HG03280 (cell line): ENCODE measurements at regions not wholly inside any gene's neighbourhood (a gene's known extent, or its start where the extent isn't known, plus 50 kb on each side); places are given as distances from the start of the nearest gene placed in this dataset.

ENCODE experiments used
- ATAC-seq: cut with Tn5 transposase; IDR thresholded peaks from one replicate; pipeline ENCODE4 v1.9.1; 2021; ENCODE audit warnings: mild to moderate bottlenecking, moderate library complexity; ENCODE audit not compliant: unreplicated experiment

DNA sequence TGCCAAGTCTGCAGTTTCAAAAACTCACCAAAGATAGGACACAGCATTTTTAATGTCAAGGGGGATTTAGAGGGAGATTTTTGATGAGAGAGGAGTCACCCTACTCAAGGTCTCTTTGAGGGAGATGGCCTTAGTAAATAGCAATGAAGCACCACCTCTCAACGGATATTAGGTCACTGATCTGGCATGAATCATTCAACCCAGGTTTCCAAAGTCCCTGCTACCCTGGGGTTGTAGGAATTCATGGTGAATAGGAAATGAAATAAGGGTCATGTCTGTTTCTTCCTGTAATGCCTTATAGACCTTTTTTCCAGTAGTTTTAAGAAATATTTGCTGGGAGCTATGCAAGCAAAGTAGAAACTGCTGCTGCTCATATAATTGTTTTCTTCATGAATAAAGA lies 2154.9 kb downstream of the LRRC4C start:
- ATAC-seq = no peak

DNA sequence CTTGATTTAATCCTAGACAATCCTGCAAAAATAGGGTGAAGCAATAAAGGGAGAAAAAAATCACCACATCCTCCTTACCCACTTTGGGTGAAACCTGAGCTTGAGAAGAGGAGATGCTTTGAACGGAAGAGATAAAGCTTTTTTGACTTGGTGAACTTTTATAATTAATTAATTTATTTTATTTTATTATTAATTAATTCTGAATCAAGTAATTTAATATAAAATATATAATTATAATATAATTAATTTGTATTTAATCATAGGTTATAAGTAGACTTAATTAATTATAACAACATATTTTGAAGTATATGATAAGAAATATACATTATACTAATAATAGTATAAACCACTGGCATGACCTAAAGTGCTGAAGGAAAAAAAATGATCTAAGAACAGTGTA lies 2164.8 kb downstream of the LRRC4C start:
- ATAC-seq = no peak

DNA sequence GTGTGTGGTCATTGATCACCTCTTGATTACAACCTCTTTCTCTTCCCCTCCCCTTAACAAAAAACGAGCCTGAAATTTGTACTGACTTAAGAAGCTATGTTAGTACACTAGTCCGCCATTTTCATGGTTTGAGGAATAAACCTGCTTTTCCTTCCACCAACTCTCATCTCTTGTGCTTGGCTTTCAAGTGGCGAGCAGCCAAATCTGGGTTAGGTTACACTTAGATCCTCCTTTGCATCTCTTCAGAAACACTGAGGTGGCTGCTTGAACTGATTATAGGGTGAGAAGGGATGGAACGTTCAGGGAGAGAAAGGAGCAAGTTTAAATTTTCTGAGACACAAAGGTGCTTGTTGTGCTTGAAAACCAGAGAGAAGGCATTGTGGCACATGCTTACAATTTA lies 2171.4 kb downstream of the LRRC4C start:
- ATAC-seq = no peak

DNA sequence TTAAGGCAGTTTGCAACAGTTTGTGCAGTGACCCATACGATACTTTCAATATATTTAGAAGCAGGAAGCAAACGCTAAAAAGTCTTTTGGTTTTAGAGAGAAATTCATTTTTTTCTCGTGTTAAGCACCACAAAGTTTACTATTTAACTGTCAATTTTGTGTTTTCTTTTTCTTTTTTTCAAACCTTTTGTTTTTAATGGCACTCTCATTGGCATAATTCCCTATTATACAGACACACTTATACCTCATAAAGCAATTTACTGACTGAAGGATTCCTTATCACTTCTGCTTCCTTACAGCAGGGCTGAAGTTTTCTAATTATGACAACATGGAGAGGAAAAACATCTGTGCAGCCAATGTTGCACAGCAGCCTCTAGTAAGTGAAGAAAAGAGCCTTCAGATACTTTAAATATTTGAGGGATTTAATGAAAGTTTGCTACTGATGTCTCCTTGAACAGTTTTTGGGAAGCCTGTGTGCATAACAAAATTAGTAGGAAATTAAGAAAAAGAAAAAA lies 2191.2 kb downstream of the LRRC4C start:
- no peak for ATAC-seq

DNA sequence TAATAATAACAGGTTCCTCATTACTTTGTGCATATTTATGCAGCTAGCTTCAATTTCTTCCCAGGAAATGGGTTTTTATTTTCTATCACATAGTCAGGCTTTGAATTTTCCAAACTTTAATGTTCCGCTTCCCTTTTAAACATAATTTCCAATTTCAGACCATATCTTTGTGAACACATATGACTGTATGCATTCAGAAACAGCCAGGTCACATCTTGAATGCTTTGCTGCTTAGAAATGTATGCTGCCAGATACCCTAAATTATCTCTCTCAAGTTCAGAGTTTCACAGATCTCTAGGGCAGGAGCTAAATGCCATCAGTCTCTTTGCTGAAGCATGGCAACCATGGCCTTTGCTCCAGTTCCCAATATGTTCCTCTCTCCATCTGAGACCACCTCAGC lies 2203.8 kb downstream of the LRRC4C start:
- ATAC-seq = no peak

DNA sequence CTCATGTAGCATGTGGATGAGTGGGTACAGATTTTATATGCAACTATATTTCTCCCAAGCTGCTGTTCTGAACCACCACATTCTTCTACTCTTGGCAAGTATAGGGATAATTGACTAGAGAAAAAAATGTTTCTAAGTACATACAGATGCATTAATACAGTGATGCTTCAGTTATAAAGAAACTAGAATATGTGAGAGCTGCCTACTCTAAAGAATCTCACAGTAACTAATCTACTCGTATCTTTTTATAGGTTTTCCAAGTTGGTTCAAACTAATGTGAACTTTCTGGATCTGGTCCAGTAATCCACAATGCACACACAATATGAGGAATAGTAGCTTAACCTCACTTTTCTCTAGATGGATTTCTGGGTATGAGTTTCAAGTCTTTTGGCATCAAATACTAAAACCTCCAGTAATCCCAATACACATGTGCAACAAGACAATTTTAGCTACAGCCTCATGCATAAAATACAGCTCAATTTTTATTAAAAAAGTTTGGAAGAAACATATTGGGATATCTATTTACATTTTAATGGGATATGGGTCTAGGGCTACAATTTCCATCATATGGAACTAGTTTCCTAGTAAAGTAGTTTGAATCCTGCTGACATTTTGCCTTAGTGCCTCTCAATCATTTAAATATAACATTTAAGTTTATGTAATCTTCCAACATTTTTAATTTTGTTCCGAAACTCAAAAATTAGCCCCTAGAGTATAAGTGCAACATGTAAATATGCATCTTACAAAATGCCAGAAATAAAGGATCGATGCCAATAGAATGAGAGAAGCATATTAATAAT lies 2209.7 kb downstream of the LRRC4C start:
- ATAC-seq = no peak

DNA sequence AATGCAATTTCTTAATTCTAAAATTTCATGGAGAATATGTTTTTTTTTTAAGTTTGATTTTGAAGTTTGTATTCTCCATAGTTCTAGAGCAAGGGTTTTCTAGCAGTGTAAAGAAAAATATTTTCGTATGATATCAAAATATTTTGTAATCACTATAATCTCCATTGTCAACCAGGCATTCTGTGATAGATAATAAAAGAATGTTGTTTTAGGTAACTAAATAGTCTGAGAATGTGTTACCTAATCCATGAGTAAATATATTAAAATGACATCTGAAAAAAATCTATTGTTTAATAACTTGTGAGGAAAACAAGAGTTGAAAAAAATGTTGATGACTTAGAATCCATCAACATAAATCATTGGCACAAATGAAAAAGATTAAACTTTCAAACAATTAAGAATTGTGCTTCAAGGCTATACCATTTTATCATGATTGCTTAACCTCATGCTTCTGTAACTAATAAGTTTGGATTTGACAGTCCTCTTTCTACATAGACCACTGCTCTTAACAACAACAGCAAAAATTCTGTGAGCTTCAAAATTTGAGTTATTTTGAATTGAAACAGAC lies 2211.8 kb downstream of the LRRC4C start:
- ATAC-seq = no peak

DNA sequence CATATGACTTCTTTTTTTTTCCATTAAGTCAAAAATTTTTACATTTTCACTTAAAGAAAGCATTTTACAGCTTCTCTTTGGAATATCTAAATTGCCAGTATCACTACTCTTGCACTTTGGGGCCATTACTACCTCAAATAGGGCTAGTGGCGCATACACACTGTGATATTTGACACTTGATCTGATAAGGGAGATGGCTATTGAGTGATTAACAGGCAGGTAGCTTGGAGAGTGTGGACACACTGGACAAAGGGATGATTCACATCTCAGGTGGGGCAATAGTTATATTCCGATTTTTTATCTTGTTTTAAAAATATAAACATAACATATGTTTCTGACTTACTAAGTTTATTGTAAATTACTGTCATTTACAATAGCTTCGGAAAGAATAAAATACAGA lies 2219.9 kb downstream of the LRRC4C start:
- ATAC-seq = no peak

DNA sequence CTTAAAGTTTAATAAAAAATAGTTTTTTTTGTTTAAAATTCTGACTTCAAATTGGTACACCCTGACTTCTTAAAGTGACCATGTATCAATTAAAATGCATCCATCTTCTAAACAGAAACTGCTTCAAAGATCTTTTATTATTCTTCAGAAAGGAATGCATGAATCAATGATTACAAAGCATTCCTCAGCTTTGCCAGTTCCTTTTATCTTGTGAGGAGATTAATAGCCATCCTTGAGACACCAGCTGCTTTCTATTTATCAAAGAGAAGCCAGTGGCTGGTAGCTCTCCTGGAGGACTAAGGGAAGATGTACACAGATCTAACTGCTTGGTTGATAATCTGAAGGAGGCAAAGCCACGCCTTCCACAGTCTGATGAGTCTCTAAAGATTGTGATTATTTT lies 2222.5 kb downstream of the LRRC4C start:
- no peak for ATAC-seq

DNA sequence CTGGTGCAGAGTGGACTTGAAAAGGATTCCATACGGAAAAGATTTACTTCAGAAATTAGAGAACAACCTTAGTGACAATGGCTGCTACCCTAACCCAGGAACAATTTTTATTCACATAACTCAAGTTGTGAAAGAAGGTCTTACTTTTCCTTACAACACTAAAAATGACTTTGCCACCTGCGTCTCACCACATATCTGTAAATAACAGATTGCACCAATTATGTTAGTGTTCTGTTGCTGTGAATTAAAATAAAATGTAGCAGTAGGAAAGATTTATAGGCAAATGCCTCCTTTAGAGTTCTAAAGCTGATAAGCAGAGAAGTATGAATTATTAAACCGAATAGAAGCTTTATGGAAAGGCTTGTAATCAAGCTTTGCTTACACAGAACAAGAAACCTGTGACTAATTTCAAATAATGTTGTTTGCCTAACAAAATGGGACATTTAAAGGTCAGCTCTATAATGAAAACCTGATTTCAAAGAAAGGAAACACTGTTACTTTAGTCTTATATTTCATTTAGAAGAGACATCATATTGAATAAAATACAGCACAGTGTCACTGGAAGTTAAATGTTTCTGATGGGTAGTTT lies 2237.8 kb downstream of the LRRC4C start:
- ATAC-seq = no peak

DNA sequence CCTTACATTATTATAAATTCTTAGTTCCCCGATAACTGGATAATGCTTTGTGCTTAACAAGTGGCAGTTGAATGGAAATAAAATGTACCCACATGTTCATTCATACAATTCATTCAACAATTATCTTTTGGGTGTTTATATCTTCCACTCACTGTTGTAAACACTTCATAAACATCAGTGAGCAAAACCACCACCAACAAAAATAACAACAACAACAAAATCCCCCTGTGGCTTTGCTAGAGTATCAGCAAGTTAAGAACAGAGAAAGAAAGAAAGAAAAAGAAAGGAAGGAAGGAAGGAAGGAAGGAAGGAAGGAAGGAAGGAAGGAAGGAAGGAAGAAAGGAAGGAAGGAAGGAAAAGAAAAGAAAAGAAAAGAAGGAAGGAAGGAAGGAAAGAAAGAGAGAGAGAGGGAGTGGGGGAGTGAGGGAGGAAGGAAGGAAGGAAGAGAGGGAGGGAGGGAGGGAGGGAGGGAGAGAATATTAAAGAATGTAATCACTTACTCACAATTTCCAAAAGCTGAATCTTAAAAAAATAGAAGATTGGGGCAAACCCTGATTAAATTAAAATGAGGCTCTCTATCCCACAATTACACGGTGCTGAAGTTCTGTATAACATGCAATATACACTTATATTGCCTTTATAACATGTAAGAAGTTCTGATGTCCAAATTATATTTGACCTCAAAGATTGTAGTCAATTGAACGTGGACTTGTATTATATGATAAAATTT lies 2238.8 kb downstream of the LRRC4C start:
- no peak for ATAC-seq

DNA sequence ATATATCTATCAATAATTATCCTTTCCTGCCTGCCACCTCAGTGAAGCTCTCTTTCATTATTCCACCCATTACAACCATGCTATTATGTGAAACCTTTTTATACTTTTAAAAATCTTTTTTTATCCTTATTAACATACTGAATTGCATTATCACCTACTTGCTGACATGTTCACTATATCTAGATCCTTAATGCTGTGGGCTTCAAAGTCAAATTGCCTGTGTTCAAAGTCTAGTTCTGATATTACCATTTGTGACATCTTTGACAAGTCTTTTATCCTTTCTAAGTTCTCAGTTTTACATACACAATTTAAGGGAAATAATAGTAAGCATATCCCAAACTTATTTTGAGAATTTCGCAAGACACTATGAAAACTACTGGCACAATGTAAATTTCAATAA lies 2239.4 kb downstream of the LRRC4C start:
- no peak for ATAC-seq

DNA sequence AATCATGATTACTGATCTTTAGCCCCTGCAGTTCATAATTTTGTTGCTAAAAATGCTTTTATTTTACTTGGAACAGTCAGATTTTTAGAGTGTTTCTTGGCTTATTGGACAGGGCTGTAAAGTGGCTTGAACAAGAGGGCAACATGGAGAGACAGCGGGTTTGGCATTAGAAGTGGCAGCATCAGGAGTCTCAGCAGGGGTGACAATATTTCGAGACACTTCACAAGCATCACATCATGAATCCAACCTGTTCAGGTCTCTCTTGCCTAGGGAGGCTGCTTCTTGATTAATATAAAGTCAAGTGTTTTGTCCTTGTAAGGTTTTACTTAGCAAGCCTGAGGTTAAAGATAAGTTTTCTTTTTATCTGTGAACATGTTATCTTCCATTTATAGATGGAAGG lies 2249.5 kb downstream of the LRRC4C start:
- no peak for ATAC-seq

DNA sequence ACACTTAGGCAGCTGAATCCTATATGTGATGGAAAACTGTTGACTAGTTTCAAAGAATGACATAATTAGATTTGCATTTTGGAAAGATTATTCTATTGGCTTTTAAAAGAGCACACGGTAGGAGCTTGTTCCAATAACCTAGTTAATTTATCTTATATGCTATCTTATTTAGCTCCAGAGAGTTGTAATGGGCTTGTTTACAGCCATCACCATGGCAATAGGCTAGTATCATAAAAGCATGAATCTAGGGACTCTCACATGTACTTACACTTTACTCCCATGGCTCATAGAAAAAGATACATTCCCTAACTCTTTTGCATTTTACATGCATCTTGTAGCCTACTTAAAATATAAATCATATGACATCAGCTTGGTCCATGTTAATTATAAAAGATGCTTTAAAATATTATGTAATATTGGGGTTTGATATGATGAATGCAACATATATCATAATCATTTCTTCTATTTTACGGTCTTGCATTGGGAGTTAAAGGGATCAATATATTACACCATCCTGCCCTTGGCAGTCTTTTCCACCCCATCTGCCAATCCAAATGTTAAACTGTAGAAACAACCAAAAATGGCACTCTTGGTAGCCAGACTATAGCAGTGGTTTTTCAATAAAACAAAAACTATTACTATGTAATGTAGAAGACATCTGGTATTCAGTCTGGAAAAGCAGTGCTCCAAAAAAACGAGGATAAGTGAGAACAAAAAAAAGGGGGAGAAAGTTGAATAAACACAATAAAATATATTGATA lies 2254.0 kb downstream of the LRRC4C start:
- ATAC-seq = no peak

DNA sequence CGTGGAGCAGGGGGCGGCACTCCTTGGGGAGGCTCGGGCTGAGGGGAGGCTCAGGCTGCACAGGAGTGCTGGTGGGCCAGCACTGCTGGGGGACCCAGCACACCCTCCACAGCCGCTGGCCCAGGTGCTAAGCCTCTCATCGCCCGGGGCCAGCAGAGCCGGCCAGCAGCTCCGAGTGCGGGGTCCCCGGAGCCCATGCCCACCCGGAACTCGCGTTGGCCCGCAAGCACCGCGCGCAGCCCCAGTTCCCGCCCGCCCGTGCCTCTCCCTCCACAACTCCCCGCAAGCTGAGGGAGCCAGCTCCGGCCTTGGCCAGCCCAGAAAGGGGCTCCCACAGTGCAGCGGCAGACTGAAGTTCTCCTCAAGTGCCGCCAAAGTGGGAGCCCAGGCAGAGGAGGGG lies 2266.8 kb downstream of the LRRC4C start:
- ATAC-seq = no peak

DNA sequence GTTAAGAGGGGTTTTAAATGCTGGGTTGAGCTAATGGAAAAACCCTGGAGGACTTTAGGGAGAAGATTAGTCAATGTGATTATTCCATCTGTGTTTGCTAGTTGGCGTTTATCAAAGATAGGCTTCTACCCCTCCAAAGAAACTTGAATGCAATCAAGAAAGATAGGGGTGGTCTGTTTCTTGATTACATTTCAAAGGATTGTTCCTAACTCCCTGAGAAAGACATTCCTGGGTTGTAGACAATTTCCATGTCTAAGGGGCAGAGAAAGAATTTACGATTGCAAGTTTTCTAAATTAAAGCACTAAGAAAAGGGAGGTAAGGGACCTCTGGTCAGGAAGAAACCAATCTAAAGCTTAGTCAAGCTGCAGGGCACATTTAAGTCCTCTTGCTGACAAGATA lies 2268.7 kb downstream of the LRRC4C start:
- no peak for ATAC-seq

DNA sequence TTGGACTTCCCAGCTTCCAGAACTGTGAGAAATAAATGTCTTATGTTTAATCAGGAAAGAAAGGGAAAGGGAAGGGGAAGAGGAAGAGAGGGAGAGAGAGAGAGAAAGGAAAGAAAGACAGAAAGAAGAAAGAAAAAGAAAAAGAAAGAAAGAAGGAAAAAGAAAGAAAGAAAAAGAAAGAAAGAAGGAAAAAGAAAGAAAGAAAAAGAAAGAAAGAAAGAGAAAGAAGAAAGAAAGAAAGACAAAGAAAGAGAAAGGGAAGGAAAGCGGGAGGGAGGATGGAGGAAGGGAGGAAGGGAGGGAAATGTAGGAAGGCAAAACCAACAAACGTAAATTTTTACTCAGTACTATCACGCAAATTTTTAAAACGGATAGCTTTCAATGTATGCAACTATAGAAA lies 2281.8 kb downstream of the LRRC4C start:
- ATAC-seq = no peak

DNA sequence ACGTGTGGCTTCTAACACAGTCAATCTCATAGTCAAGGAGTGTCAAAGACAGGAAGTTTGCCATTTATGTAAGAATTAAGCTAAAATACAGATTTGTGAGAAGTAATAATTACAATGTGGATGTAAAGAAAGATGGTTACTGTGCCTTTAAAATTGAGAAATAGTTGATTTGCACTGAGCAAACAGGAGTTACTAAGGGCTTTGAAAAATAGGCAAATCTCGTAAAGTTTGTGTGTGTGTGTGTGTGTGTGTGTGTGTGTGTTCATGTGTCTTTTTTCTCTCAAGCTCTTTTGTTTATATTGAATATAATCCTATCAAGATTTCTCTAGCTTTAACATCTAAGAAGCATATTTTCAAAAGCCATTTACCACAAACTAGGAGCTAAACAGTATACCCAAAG lies 2284.5 kb downstream of the LRRC4C start:
- no peak for ATAC-seq

DNA sequence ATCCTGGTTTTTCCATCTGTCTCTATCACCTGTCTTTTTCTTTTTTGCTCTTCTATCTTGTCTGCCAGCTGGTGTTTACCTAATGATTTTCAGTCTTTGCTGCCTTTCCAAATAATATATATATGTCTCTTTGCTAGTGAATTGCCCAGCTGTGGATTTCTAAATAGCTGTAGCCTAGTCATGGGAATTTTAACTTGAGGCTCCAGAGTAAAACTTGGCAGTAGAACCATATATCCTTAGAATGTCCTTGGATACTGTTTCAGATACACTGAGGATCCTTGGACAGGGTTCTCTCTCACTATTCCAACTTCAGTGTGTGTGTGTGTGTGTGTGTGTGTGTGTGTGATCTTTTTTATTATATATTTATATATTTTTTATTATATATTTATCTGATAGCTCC lies 2285.3 kb downstream of the LRRC4C start:
- ATAC-seq = no peak

DNA sequence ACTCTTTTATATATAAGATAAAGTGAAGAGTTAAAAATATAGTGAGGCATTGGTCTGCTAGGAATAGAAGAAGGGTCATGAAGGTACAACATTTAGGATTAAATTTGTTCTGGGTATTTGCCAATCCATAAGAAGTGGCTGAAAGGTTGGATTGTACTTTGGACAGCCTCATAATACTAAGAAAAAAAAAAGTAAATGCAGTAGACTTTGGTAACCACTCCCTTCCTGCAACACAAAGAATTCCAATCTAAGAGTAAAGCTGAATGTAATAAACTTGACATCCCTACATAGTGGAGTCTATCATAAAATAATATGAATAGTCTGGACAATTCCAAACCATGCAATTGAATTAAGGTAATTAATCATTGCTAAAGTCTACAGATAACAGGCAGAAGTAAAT lies 2294.4 kb downstream of the LRRC4C start:
- ATAC-seq = no peak

DNA sequence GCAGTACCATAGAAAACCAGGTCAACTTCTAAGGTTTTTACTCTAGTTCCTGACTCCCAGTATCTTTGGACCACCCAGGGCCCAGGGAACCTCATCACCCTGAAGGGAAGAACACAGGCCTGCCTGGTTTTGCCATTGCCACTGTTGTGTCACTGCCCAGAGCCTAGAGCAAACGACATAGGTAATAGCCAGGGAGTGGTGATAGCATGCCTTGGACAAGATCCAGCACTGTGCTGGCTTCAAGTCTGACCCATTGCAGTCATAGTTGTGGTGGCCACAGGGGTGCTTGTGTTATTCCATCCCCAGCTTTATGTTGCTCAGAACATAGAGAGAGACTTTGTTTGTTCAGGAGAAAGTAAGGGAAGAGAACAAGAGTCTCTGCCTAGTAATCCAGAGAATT lies 2310.2 kb downstream of the LRRC4C start:
- ATAC-seq = no peak
